GF-D8 (cell line): ENCODE measurements at regions not wholly inside any gene's neighbourhood (a gene's known extent, or its start where the extent isn't known, plus 50 kb on each side); places are given as distances from the start of the nearest gene placed in this dataset.

Experiments
- DNase-seq: peaks from one replicate; lab custom pipeline; 2025; lab: John Stamatoyannopoulos, UW

DNA sequence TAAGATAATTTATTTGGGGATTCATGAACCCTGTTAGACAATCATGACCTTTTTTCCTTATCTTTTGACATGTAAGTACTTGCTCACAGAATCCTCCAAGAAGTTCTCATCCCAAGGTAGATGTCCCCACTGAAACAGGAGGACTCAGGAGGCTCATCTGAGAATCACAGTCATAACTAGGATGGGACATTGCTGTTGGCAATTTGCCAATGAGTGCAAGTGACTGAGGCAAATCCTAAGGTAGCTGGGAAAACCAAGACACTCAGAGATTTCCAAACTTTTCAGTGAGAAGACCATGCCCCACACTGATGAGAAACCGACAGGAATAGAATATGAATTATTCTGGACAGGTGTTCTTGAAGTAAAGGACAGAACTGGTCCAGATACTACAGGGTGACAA, 735.0 kb downstream of the TMEM182 start:
- no peak for DNase-seq

DNA sequence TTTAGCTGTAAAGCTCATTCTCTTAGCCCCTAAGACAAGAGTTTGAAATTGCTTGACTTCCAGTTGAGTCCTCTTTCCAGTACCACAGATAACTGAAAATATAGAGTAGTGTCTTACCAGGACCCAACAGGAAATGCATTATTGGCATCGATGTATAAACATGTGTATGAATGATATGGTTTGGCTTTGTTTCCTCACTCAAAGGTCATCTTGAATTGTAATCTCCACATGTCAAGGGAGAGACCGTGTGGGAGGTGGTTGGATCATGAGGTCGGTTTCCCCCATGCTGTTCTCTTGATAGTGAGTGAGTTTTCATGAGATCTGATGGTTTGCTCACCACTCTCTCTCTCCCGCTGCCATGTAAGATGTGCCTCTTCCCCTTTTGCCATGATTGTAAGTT, 745.0 kb downstream of the TMEM182 start:
- DNase-seq: no peak

DNA sequence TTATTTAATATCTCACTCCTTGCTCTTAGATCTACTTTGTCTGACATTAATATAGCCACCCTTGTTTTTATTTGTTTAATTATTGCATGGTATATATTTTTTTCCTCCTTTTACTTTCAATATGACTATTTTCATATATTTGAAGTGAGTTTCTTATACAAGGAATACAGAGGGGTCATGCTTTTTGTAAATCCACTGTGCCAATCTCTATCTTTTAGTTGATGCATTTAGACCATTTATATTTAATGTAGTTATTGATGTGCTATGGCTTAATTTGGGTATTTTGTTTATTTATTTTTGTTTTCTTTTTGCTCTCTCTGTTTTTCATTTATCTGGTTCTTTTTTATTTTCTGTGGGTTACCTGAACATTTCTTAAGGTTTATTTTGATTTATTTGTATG, 750.6 kb downstream of the TMEM182 start:
- no peak for DNase-seq

DNA sequence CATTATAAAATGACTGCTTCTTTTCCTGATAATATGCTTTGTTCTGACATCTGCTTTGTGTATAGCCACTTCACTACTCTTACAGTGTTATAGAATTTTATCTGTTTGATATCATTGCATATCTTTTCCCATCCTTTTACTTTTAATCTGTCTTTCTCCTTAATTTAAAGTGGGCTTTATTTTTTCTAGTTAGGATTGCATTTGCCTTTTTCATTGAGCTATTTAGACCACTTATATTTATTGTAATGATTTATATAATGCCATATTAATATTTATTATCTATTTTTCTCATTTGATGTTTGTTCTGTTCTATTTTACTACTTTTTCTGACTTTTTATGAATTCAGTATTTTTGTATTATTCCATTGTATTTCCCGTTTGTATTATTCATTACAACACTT, 758.7 kb downstream of the TMEM182 start:
- no peak for DNase-seq

DNA sequence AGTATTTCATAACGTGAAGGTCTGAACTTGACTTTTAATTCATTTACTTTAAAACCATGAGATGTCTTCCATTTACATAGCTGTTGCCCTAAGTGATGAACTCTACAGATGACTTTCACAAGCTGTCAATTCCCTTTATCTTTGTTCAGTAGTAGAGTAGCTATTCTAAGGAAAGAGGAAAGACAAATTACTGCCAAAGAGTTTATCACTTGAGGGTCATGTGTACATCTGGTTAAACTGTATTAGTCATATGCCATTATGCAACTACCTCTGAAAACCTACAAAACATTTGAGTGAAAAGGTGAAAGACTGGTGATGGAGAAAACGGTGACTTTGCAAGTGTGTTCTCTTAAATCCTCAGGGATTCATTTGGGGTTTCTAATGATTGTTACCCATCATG, 763.9 kb downstream of the TMEM182 start:
- DNase-seq: no peak

DNA sequence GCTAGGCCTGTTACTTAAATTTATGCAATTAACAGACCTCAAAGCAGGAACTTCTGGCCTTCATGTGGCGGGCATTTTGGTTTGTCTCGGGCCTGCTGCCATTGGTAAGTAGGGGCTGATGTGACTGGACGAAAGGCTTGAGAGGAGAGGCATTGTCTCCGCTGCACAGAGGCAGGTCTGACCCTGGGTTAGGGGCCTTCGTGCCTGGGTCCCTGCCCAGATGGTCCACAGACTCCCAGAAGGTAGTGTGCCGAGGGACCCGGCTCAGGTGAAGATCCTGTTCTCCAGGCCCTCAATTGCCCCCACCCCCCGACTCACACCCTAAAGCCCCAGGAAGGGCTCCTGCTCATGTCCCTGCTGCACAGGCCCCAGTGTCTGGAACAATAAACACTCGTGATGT, 764.9 kb downstream of the TMEM182 start:
- no peak for DNase-seq

DNA sequence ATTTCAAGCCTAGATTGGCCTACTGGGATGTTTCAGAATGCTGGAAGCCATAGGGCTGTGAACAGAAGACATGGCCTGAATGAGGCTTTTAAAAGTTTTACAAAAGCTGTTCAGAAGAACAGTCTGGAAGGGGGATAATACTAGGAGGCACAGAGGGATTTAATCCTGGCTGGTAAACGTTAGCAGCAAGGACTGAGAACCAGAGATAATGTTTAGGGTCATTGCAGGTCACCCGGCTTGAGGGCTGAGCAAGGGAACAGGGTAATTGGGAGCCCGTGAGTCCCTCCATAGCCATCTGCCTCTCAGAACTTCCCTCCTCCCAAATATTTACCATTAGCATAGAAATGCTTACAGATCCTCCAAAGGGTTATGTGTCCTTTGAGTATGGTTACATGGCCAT, 765.4 kb downstream of the TMEM182 start:
- DNase-seq: no peak

DNA sequence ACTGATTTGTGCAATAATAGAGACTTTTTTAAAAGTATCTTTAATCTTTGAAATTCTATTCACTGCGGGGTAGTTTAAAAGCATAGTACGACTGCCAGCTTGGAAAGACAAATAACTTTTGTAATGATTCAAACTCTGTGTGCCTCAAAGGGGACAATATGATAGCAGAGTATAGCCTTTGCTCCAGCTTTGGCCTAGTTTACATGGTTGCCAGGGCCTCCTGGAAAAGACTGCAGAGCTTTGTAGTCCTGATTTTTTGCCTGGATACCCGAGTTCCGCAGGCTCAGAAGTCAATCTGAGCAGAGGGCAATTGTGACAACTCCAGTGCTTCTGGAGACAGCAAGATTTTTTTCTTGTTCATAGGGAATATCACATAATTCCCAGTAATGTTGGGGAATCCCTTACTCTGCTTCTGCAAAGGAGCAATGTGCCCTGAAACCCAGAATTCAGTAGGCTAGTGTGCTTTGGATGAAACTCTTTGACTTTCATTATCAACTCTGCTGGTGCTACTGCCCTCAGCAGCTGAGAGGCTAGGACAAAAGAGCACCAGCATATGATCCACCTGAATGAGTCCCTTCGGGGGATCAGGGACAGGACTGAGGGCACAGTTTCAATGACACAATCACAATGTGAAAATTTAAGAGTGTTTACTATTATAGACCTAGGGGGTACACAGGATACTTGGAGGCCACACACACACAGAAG, 768.1 kb downstream of the TMEM182 start:
- DNase-seq: no peak

DNA sequence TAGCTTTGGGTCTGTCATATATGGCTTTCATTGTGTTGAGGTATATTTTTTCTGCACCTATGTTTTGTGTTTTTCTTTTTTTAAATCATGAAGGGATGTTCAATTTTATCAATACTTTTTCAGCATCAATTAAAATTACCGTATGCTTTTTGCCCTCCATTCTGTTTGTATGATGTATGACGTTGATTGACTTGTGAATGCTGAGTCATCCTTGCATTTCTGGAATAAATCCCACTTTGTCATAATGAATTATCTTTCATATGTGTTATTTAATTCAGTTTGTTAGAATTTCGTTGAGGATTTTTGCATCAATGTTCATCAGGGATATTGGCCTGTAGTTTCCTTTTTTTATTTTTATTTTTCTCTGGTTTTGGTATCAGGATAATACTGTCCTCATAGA, 790.9 kb downstream of the TMEM182 start:
- DNase-seq: no peak

DNA sequence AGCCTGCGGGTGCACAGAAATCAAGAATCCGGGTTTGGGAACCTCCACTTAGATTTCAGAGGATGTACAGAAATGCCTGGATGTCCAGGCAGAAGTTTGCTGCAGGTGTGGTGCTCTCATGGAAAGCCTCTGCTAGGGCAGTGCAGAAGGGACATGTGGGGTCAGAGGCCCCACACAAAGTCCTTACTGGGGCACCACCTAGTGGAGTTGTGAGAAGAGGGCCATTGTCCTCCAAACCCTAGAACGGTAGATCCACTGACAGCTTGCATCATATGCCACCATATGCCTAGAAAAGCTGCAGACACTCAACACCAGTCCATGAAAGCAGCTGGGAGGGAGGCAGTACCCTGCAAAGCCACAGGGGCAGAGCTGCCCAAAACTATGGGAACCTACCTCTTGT, 833.0 kb downstream of the TMEM182 start:
- no peak for DNase-seq

DNA sequence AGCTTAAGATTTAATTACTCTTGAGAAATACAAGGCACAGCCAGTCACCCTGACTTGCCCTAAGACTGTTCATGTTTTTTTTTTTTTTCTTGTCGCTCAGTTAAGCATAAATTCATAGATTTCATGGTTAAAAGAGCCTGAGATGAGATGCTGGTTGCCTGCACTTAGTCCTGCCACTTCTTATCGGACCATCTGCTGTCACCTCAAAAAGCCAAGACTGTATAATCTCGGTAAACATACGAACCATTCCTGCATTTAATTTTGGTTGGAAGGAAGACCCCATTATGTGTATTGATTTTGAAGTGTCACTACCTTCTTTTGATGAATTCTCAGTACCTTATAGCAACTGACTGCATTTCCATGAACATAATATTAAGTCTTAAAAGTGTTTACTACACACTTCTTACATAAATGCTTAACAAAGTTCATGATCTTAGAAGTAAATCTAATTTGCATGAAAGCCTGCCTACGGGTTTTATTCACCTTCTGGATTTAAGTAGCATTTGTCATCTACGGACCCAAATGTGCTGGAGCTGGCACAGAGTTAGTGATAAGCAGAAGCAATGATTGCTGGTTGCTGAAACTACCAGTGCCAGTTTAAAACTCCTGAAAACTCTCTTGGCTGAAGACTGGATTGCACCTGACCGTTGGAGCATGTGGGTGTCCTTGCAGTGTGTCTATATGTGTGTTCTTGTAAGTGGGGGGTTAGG, 843.4 kb downstream of the TMEM182 start:
- no peak for DNase-seq

DNA sequence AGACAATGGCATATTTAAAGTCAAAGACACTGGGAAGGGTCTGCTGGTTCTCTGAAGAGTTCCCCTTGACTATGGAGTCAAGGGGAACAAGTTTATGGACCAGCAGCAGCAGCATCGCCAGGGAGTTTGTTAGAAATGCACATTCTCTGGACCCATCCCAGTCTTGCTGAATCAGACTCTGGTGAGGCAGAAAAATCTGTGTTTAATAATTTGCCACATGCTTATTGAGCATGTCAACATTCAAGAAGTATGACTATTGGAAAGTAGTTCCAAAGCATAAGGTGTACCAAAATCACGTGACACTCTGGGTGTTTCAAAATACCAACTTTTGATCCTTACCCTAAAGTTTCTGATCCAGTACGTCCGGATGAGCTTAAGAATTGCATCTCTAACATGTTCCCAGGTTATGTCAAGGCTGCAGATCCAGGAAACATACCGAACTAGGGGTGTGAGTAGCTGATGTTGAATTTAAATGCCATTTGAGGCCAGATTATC, 853.8 kb downstream of the TMEM182 start:
- no peak for DNase-seq

DNA sequence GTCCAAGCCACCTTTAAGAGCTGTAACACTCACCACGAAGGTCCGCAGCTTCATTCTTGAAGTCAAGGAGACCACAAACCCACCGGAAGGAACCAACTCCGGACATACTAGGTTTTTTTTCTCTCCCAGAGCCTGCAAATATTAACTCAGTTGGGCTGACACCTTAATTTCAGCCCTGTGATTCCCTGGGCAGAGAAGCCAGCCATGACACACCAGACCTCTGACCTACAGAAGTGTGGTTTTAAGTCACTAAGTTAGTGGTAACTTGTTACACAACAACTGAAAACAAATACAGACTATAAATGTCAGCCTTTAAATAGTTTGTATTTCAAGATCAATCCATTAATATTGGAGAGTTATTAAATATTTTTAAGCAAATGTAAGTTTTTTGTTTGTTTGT, 855.1 kb downstream of the TMEM182 start:
- DNase-seq: no peak

DNA sequence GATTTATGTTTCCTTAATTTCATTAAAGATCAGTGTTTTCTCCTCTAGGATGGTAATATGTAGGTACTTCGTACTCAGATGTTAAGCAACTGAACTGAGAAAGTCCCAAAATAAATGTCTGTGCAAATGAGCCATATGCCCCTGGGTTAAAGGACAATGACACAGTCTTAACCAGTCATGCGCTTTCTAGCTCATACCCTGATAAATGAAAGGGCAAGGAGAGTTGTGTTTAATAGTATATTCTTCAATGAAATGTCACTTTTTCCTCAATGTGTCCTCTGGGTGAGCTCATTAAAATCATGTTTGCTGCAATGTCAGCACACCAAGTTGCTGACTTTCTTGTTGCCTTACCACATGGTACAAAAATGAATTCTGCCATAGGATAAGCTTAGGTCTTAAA, 856.3 kb downstream of the TMEM182 start:
- no peak for DNase-seq

DNA sequence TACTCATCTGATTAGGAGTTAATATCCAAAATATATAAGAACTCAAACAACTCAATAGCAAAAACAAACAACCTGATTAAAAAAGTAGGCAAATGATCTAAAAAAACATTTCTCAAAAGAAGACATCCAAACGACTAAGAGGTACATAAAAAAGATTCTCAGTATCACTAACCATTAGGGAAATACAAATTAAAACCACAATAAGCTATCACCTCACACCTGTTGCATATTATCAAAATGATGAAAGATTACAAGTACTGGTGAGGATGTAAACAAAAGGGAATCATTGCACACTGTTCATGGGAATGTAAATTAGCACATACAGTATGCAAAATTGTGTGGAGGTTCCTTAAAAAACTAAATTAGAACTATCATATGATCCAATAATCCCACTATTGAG, 865.5 kb downstream of the TMEM182 start:
- no peak for DNase-seq

DNA sequence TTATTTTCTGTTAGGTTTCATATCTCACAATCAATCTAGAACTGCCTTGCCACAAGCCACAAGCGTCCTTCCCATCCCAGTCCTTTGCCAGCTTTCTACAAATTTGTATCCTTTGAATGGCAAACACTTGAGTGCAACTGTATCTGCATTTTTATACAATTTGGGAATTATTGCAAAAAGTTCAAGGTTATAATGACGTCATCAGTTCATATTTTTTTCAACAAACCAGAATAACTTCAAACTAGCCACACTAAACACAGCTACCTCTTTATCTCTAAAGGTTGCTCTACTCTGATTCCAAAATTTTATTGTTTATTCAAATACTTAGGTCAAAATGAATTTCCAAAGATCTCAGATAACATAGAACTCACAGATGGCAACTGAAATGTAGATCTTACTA, 877.1 kb downstream of the TMEM182 start:
- no peak for DNase-seq

DNA sequence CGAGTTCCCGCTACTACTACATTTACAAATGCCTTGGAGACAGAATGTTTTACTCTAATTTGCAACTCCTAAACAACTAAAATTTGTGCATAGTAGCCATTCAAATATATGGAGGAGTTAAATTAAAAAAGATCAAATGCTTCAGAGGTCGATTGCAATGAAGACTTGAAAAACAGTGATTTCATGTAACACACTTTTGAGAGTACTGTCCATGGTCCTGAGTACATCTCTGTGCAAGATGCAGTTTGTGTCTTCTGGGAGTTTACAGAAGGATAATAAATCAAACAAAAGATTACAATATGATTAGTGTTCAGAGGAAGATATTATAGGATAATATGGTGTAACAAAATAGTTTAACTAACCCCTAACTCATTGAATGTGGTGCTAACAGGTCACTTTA, 894.7 kb downstream of the TMEM182 start:
- no peak for DNase-seq

DNA sequence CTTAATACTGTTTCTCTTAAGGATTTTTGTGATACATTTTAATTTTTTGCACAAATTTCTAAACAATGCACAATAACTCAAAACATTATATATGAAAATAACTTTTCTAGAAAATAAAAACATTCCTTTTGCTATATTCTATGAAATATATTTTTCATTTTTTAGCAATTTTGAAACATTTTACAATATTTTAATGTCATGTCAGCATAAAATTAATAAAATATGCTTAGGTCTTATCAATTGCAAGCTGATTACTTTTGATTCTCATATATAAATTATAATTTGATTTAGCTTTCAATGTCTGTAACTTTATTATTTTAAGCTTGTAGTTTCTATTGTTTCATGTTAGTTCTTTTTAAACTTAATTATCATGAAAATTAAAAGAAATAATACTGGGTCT, 898.7 kb downstream of the TMEM182 start:
- no peak for DNase-seq

DNA sequence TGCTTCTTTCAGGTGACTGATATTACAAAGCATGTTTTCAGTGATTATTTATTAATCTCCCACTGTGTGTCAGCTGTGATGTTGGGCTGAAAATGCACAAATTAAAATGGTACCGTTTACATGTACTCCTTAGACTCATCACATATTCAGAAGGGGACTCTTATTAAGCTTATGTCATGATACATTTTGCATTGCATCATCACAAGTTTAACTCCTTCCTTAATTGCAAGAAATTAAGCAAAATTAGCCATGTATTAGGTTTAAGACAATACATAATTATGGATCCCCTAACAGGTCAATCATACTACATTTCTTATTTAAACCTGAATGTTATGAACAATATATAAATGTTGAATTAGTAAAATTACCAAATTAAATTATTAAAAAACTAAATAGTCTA, 899.1 kb downstream of the TMEM182 start:
- no peak for DNase-seq

DNA sequence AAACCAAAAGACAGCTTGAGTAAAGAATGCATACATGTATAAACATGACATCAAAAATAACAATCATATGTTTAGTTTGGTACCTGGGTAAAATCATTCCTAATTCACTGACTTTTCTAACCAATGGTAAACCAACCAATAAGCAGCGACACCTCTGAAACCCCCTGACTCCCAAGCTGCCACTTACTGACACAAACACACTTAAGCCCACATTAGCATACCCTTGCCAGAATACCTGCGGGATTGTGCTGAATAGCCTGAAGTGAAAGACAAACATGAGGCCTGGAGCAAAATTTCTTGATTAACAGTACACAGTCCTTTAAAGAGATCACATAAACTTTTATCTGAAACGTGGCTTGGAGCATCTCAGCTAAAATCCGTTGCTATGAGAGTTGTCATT, 902.9 kb downstream of the TMEM182 start:
- no peak for DNase-seq

DNA sequence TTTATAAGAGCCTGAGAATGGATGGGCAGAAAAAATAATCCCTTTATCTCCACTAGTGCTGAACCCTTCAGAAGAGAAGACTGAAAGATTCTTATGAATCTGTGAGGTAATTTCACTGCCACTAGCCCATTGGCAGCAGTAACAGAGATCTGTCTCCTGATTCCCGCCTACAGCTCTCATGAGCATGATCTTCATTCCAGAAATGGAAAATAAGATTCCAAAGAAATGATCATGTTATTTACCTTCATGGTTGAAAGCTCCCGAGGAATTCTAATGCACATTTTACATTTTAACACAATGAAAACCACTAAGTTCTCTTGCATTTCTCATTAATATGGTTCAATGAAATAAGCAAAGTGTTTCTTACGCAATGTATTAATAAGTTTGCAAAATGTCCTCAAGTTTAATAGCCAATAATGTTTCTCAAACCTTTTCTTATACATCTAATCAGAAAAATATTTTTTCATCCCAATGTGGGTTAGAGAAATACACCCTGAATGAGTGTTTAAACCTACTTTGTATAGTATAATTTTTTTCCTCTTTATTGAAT, 905.6 kb downstream of the TMEM182 start:
- DNase-seq: no peak

DNA sequence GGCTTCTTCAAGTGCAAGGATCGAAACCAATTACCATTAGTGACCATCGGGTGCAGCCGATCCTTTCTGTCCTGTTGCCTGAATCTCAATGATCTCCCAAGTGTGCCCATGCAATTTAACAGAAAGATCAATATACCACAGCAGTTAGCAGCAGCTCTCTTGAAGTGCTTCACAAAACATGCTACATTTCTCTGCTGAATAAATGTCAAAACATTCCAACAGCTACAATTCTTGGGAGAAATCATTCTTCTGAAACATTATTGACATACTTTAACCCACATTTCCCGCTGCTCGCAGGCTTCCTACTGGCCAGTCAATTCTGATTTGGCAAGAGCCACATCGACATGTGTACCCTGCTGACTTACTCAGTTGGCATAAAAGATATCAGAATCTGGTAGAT, 907.7 kb downstream of the TMEM182 start:
- no peak for DNase-seq
